ENCODE measurements at regions not wholly inside any gene's neighbourhood (a gene's known extent, or its start where the extent isn't known, plus 50 kb on each side); places are given as distances from the start of the nearest gene placed in this dataset.

DNA sequence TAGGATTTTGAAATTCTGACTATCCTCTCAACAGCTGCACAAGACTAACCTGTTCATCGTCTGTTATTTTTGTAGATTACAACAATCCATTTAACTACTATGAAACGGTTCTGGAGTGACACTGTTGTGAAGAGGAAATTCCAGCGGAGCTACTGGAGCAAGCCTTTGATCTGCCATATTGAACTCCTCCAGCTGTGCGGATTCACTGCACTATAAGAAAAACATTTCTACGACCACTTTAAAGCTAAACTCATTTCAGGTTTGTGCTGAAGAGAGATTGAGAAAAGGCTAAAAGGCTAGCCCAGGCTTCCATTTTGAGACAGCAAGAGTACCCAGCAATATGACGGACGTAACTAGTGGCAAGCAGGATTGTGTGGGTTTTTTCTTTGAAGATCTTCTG is 104.9 kb upstream of the ANKH start:
- H3K9me1 ChIP-seq (replicated peaks; ENCODE audit: control insufficient read depth, extremely low read depth, insufficient read depth, low read length): no peaks in the 10 kb centered on the region
- ChIA-PET POLR2A (no interaction called here), CTCF (interaction anchor here (1.0 to 2.1 kb wide), 3 partner anchors 11 to 291 kb away, joined by 3 to 4 read pairs (median 3); no protein-coding TSS in a partner anchor)
- H2AFZ ChIP-seq (ENCODE audit: low read depth, low read length): no peak overlapping the region
- H3K27ac ChIP-seq (ENCODE audit: insufficient read depth, low read depth, low read length): no peak overlapping the region
- no peak overlapping the region for H3K4me2 ChIP-seq (ENCODE audit: insufficient read depth, low read length)
- no peaks in the 10 kb centered on the region for H4K20me1 ChIP-seq (replicated peaks; ENCODE audit: control insufficient read depth, extremely low read depth, insufficient read depth, low read length)
- no peaks in the 10 kb centered on the region for H3K9me3 ChIP-seq (replicated peaks; ENCODE audit: control insufficient read depth, insufficient read depth, low read length)
- no peaks in the 10 kb centered on the region for H3K79me2 ChIP-seq (ENCODE audit: control insufficient read depth, insufficient read depth, low read length)
- DNase-seq (ENCODE audit: low read depth, low spot score): no peak
- H3K27me3 ChIP-seq (ENCODE audit: control insufficient read depth in 2 of 2, insufficient read depth in 2 of 2, low read length in 2 of 2): peaks cover 0 to 2% of the 10 kb centered on the region in 2 experiments
- H3K4me1 ChIP-seq (ENCODE audit: control insufficient read depth, extremely low read depth, insufficient read depth, low read length): no peaks in the 10 kb centered on the region
- intact Hi-C loops (cut with micrococcal nuclease) (no loop called here), dilution Hi-C loops (cut with MboI; ENCODE audit: extremely low pct_ligation_motif_present, low sequenced_read_pairs) (no loop called here)
- H3K9ac ChIP-seq (replicated peaks; ENCODE audit: extremely low read depth, insufficient read depth, low read length): no peak overlapping the region
- no peak for FAIRE-seq
- no peak overlapping the region for H3K4me3 ChIP-seq (replicated peaks in 1 of 3; ENCODE audit: insufficient read depth in 1 of 3, low read depth in 1 of 3, low read length in 3 of 3)
- no TSS peak for BruUV-seq (replicated peaks)
- no peaks in the 10 kb centered on the region for H3K36me3 ChIP-seq (ENCODE audit: control insufficient read depth in 2 of 2, extremely low read depth in 1 of 2, insufficient read depth in 2 of 2, low read length in 2 of 2)
- TF ChIP-seq FOS (IDR thresholded peaks at IDR 0.05; ENCODE audit: borderline replicate concordance, insufficient read depth, low read length): no peak
- no peak for TF ChIP-seq EZH2 (IDR thresholded peaks at IDR 0.05; ENCODE audit: borderline replicate concordance, low read depth, low read length, severe bottlenecking)
- no peak for TF ChIP-seq JUN (IDR thresholded peaks at IDR 0.05; ENCODE audit: borderline replicate concordance, insufficient read depth, insufficient read length, low read depth)
- TF ChIP-seq, protein P1, sequence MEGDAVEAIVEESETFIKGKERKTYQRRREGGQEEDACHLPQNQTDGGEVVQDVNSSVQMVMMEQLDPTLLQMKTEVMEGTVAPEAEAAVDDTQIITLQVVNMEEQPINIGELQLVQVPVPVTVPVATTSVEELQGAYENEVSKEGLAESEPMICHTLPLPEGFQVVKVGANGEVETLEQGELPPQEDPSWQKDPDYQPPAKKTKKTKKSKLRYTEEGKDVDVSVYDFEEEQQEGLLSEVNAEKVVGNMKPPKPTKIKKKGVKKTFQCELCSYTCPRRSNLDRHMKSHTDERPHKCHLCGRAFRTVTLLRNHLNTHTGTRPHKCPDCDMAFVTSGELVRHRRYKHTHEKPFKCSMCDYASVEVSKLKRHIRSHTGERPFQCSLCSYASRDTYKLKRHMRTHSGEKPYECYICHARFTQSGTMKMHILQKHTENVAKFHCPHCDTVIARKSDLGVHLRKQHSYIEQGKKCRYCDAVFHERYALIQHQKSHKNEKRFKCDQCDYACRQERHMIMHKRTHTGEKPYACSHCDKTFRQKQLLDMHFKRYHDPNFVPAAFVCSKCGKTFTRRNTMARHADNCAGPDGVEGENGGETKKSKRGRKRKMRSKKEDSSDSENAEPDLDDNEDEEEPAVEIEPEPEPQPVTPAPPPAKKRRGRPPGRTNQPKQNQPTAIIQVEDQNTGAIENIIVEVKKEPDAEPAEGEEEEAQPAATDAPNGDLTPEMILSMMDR (IDR thresholded peaks at IDR 0.05; ENCODE audit: extremely low read depth in 1 of 2, insufficient read depth in 1 of 2, low read depth in 1 of 2, low read length in 2 of 2): no peak
- TF ChIP-seq POLR2A (IDR thresholded peaks at IDR 0.05; ENCODE audit: low read depth, low read length): no peak
- no peak for TF ChIP-seq MYC (IDR thresholded peaks at IDR 0.05; ENCODE audit: low read depth, low read length)
- TF ChIP-seq, protein P2, sequence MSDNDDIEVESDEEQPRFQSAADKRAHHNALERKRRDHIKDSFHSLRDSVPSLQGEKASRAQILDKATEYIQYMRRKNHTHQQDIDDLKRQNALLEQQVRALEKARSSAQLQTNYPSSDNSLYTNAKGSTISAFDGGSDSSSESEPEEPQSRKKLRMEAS (IDR thresholded peaks at IDR 0.05; ENCODE audit: insufficient read depth, insufficient read length): no peak
- no peak for TF ChIP-seq POLR2AphosphoS5 (IDR thresholded peaks at IDR 0.05; ENCODE audit: insufficient read depth, low read depth, low read length)
- no peak for TF ChIP-seq GATA2 (IDR thresholded peaks at IDR 0.05; ENCODE audit: insufficient read depth, insufficient read length, low read depth, low read length)

Measured in endothelial cell of umbilical vein (primary cell).